ENCODE measurements at regions not wholly inside any gene's neighbourhood (a gene's known extent, or its start where the extent isn't known, plus 50 kb on each side); places are given as distances from the start of the nearest gene placed in this dataset.
A peak's percentile ranks its signal among the peaks of the same experiment; 100 is the strongest.

DNA sequence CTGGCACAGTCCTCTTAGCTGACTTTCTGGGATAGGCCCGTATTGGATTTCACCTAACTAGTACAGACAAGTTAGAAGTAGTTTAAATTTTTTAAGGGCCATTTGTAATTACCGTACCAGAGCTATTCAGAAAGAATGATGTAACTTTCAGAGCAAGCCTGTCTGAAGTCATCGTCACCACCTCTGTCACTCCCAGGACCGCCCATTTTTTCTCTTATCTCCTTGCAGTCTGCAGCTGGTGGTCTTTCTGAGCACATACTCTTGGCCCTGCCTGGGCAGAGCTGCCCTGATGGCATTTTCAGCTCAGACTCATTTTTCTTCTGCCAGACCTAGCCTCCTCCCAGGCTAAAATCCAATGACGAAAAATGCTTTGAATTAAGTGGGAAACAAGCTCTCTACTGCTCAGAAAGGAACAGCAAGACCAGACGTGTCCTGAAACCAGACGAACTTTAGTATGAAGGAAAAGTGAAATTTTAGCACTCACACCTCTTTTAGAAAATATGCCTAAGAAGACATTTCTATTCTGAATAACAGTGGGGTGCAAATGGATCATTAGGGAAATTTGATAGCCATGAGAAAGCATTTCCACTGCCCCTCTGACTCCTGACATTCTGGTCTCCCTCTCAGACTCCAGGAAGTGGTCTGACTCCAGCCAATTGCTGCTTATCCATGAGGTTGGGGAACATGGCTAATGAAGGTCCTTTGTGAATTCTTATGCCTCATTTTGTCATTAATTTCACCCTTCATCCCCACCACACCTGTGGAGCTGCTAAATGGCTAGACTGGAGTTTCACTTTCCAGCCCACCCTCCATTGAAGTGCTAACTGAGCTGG lies 162.4 kb upstream of the GYPA start:
- Histone ChIP-seq H3K36me3 (ENCODE audit: control insufficient read depth, insufficient read depth, low read length, severe bottlenecking) (no peaks in the 10 kb centered on the region), H3K4me1 (ENCODE audit: control insufficient read depth, insufficient read depth, low read length) (no peaks in the 10 kb centered on the region), H3K27me3 (replicated peaks; ENCODE audit: control insufficient read depth, insufficient read depth, low read length) (no peaks in the 10 kb centered on the region), H3K9me3 (ENCODE audit: control insufficient read depth, low read length) (no peaks in the 10 kb centered on the region), H3K9ac (ENCODE audit: low read length) (no peak overlapping the region), H3K4me3 (ENCODE audit: low read length) (no peak overlapping the region)
- no peak for DNase-seq (ENCODE audit: low read depth)

DNA sequence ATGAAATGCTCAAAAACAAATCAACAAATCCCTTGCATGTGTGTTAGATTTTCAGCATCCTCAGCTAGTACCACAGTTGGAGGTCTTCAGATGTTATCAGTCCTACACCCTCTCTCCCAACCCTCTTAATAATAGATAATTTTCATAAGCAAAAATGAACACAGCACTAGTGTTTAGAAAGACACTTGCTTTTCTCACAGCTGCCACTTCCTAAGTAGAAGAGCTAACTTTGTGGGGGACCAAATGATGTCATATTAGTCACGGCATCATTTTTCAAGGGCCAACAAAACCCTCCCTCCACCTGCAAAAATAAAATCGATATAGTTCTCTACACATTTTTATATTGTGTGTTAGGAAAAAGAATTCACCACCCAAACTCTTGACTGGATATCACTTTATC lies 163.5 kb upstream of the GYPA start:
- Histone ChIP-seq H3K9ac (ENCODE audit: low read length) (no peak overlapping the region), H3K9me3 (ENCODE audit: control insufficient read depth, low read length) (no peaks in the 10 kb centered on the region), H3K27me3 (replicated peaks; ENCODE audit: control insufficient read depth, insufficient read depth, low read length) (no peaks in the 10 kb centered on the region), H3K4me1 (ENCODE audit: control insufficient read depth, insufficient read depth, low read length) (no peaks in the 10 kb centered on the region), H3K36me3 (ENCODE audit: control insufficient read depth, insufficient read depth, low read length, severe bottlenecking) (no peaks in the 10 kb centered on the region), H3K4me3 (ENCODE audit: low read length) (no peak overlapping the region)
- DNase-seq (ENCODE audit: low read depth): no peak

DNA sequence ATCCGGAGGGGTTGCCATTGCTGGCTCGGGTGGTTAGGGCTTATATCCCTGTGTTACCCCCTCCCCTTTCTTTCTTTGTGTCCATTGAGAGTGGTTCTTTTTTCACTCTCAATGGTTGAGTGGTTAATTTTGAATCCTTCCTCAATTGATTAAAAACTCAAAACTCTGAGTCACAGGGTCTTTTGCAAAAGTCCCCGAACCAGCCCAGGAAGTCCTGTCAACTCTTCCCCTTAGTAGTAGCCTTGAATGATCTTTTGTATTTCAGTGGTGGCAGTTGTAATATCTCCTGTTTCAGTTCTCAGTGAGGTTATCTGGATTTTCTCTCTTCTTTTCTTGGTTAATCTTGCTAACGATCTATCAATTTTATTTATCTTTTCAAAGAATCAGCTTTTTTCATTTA lies 170.0 kb upstream of the GYPA start:
- no peaks in the 10 kb centered on the region for H3K36me3 ChIP-seq (ENCODE audit: control insufficient read depth, insufficient read depth, low read length, severe bottlenecking)
- no peak for DNase-seq (ENCODE audit: low read depth)
- no peaks in the 10 kb centered on the region for H3K4me1 ChIP-seq (ENCODE audit: control insufficient read depth, insufficient read depth, low read length)
- no peak overlapping the region for H3K9ac ChIP-seq (ENCODE audit: low read length)
- no peak overlapping the region for H3K4me3 ChIP-seq (ENCODE audit: low read length)
- no peaks in the 10 kb centered on the region for H3K27me3 ChIP-seq (replicated peaks; ENCODE audit: control insufficient read depth, insufficient read depth, low read length)
- H3K9me3 ChIP-seq (ENCODE audit: control insufficient read depth, low read length): peaks cover 19% of the 10 kb centered on the region

DNA sequence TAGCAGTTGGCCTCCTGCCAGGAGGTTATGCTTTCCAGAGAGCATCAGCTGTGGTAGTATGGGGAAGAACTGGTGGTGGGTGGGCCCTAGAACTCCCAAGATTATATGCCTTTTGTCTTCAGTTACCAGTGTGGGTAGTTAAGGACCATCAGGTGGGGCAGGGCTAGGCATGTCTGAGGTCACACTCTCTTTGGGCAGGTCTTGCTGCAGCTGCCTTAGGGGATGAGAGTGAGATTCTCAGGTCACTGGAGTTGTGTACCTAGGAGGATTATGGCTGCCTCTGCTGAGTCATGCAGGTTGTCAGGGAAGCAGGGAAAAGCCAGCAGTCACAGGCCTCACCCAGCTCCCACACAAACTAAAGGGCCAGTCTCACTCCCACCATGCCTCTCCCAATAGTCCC lies 172.9 kb upstream of the GYPA start:
- no peak for DNase-seq (ENCODE audit: low read depth)
- Histone ChIP-seq H3K9ac (ENCODE audit: low read length) (no peak overlapping the region), H3K4me1 (ENCODE audit: control insufficient read depth, insufficient read depth, low read length) (no peaks in the 10 kb centered on the region), H3K9me3 (ENCODE audit: control insufficient read depth, low read length) (peaks cover 19% of the 10 kb centered on the region), H3K4me3 (ENCODE audit: low read length) (no peak overlapping the region), H3K27me3 (replicated peaks; ENCODE audit: control insufficient read depth, insufficient read depth, low read length) (no peaks in the 10 kb centered on the region), H3K36me3 (ENCODE audit: control insufficient read depth, insufficient read depth, low read length, severe bottlenecking) (no peaks in the 10 kb centered on the region)

GRCh38 chr4:144316869-144317268 lies 176.4 kb upstream of the GYPA start:
- Histone ChIP-seq H3K4me3 (ENCODE audit: low read length) (no peak overlapping the region), H3K36me3 (ENCODE audit: control insufficient read depth, insufficient read depth, low read length, severe bottlenecking) (no peaks in the 10 kb centered on the region), H3K9ac (ENCODE audit: low read length) (no peak overlapping the region), H3K9me3 (ENCODE audit: control insufficient read depth, low read length) (peaks cover 17% of the 10 kb centered on the region), H3K27me3 (replicated peaks; ENCODE audit: control insufficient read depth, insufficient read depth, low read length) (no peaks in the 10 kb centered on the region), H3K4me1 (ENCODE audit: control insufficient read depth, insufficient read depth, low read length) (no peaks in the 10 kb centered on the region)
- no peak for DNase-seq (ENCODE audit: low read depth)

- Histone ChIP-seq H3K4me3 (ENCODE audit: low read length) (no peak overlapping the region), H3K4me1 (ENCODE audit: control insufficient read depth, insufficient read depth, low read length) (no peaks in the 10 kb centered on the region)
Measured at GRCh38 chr4:144318797-144319196, 178.3 kb upstream of the GYPA start.

GRCh38 chr4:144336633-144337032 lies 196.1 kb upstream of the GYPA start:
- peaks cover 6% of the 10 kb centered on the region for H3K9me3 ChIP-seq (ENCODE audit: control insufficient read depth, low read length)
- H3K36me3 ChIP-seq (ENCODE audit: control insufficient read depth, insufficient read depth, low read length, severe bottlenecking): no peaks in the 10 kb centered on the region
- no peaks in the 10 kb centered on the region for H3K4me1 ChIP-seq (ENCODE audit: control insufficient read depth, insufficient read depth, low read length)
- no peak overlapping the region for H3K9ac ChIP-seq (ENCODE audit: low read length)
- no peak for DNase-seq (ENCODE audit: low read depth)
- H3K4me3 ChIP-seq (ENCODE audit: low read length): no peak overlapping the region
- no peaks in the 10 kb centered on the region for H3K27me3 ChIP-seq (replicated peaks; ENCODE audit: control insufficient read depth, insufficient read depth, low read length)

More at GRCh38 chr4:144318797-144319196, 178.3 kb upstream of the GYPA start:
- H3K9ac ChIP-seq (ENCODE audit: low read length): no peak overlapping the region
- H3K27me3 ChIP-seq (replicated peaks; ENCODE audit: control insufficient read depth, insufficient read depth, low read length): no peaks in the 10 kb centered on the region
- peaks cover 14% of the 10 kb centered on the region for H3K9me3 ChIP-seq (ENCODE audit: control insufficient read depth, low read length)
- H3K36me3 ChIP-seq (ENCODE audit: control insufficient read depth, insufficient read depth, low read length, severe bottlenecking): no peaks in the 10 kb centered on the region
- DNase-seq (ENCODE audit: low read depth): no peak

- peak; percentile 29 for DNase-seq (ENCODE audit: low read depth)
- Histone ChIP-seq H3K4me1 (ENCODE audit: control insufficient read depth, insufficient read depth, low read length) (no peaks in the 10 kb centered on the region), H3K4me3 (ENCODE audit: low read length) (no peak overlapping the region), H3K27me3 (replicated peaks; ENCODE audit: control insufficient read depth, insufficient read depth, low read length) (no peaks in the 10 kb centered on the region), H3K9ac (ENCODE audit: low read length) (no peak overlapping the region), H3K36me3 (ENCODE audit: control insufficient read depth, insufficient read depth, low read length, severe bottlenecking) (no peaks in the 10 kb centered on the region), H3K9me3 (ENCODE audit: control insufficient read depth, low read length) (peaks cover 6% of the 10 kb centered on the region)
Measured at GRCh38 chr4:144338148-144338547, 197.6 kb upstream of the GYPA start.

- Histone ChIP-seq H3K4me1 (ENCODE audit: control insufficient read depth, insufficient read depth, low read length) (no peaks in the 10 kb centered on the region), H3K9me3 (ENCODE audit: control insufficient read depth, low read length) (peaks cover 6% of the 10 kb centered on the region), H3K9ac (ENCODE audit: low read length) (no peak overlapping the region), H3K36me3 (ENCODE audit: control insufficient read depth, insufficient read depth, low read length, severe bottlenecking) (no peaks in the 10 kb centered on the region), H3K27me3 (replicated peaks; ENCODE audit: control insufficient read depth, insufficient read depth, low read length) (no peaks in the 10 kb centered on the region), H3K4me3 (ENCODE audit: low read length) (no peak overlapping the region)
- DNase-seq (ENCODE audit: low read depth): no peak
Measured at GRCh38 chr4:144338834-144339233, 198.3 kb upstream of the GYPA start.

DNA sequence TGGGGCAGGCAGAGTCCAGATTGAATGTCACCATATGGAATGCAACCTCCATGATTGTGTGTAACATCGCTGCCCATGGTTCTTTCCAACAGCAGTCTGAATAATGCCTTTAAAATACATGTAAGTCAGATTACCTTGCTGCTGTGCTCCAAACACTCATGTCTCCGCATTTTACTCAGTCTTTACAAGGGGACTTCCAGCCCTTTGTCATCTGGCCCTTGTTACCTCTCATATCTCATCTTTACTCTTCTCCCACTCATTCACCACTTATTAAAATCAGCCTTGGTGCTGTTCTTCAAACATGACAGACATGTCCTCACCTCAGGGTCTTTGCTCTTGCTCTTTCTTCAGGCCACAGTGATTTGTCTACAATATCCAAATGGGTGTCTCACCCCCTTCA lies 200.4 kb upstream of the GYPA start:
- Histone ChIP-seq H3K27me3 (replicated peaks; ENCODE audit: control insufficient read depth, insufficient read depth, low read length) (no peaks in the 10 kb centered on the region), H3K9ac (ENCODE audit: low read length) (no peak overlapping the region), H3K9me3 (ENCODE audit: control insufficient read depth, low read length) (peaks cover 6% of the 10 kb centered on the region), H3K4me1 (ENCODE audit: control insufficient read depth, insufficient read depth, low read length) (no peaks in the 10 kb centered on the region), H3K4me3 (ENCODE audit: low read length) (no peak overlapping the region), H3K36me3 (ENCODE audit: control insufficient read depth, insufficient read depth, low read length, severe bottlenecking) (no peaks in the 10 kb centered on the region)
- DNase-seq (ENCODE audit: low read depth): no peak

DNA sequence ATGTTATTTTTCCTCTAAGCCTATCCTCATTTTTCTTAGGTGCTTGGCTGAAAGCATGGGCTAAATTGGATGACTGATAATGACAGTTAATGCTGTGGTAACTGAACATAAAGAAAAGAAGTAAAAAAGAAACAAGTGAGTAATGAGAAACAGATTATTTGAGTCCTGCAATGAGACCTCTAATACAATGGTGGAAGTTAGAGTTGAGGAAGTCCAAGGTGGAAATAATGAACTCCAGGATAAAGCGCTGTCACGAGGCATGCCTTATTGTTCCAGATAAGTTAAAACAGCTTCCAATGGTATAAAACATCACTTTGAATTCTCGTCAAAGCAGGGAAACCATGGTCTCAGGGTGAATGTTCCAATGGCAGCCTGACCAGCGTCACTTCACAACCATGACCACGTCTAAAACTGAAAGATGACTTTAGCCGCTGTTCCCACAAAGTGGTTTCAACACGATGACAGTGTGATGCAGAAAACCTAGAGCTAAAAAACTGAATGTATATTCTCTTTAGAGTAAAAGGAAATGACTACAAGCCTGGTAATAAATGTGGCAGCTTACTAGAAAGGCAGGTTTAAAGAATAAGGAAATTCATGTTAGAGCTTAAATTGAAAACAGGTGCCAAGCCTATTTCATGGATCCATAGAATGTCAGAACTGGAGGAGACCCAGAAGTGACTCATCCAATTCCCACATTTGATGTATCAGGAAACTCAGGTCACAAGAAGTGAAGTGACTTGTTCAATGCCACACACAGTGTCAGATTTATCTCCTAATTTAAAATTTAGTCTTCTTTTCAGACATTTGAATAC lies 202.6 kb upstream of the GYPA start:
- peak; percentile 81 for DNase-seq (ENCODE audit: low read depth)
- peaks cover 6% of the 10 kb centered on the region for H3K9me3 ChIP-seq (ENCODE audit: control insufficient read depth, low read length)
- no peaks in the 10 kb centered on the region for H3K36me3 ChIP-seq (ENCODE audit: control insufficient read depth, insufficient read depth, low read length, severe bottlenecking)
- H3K4me3 ChIP-seq (ENCODE audit: low read length): no peak overlapping the region
- no peak overlapping the region for H3K9ac ChIP-seq (ENCODE audit: low read length)
- H3K4me1 ChIP-seq (ENCODE audit: control insufficient read depth, insufficient read depth, low read length): no peaks in the 10 kb centered on the region
- H3K27me3 ChIP-seq (replicated peaks; ENCODE audit: control insufficient read depth, insufficient read depth, low read length): no peaks in the 10 kb centered on the region
